GM23338 (cell line): ENCODE measurements at regions not wholly inside any gene's neighbourhood (a gene's known extent, or its start where the extent isn't known, plus 50 kb on each side); places are given as distances from the start of the nearest gene placed in this dataset.

ENCODE experiments used
- ATAC-seq: fragments of 200-7000 bp; cut with Tn5 transposase; 3 replicates; pipeline ENCODE4 v1.9.1; 2020
- DNase-seq: peaks from one replicate; pipeline ENCODE4 v3.0.0-alpha.2; 2015; ENCODE audit warnings: low spot score
- H2AFZ ChIP-seq: fragments of 200-600 bp; sonication (generic); 2 replicates; pipeline ENCODE4 v1.8.0; 2016; ENCODE audit warnings: antibody characterized with exemption, mild to moderate bottlenecking, moderate library complexity
- H3F3A ChIP-seq: fragments of 200-600 bp; sonication (generic); replicated peaks from 2 replicates; pipeline ENCODE4 v1.8.0; 2017; ENCODE audit warnings: antibody characterized with exemption, mixed run types, low read depth
- H3K27ac ChIP-seq: fragments of 200-600 bp; sonication (generic); 2 replicates; pipeline ENCODE4 v1.6.1; 2016; ENCODE audit warnings: low read depth
- H3K27me3 ChIP-seq: fragments of 200-600 bp; sonication (generic); 2 replicates; pipeline ENCODE4 v1.8.0; 2016; ENCODE audit warnings: mild to moderate bottlenecking, mixed run types, moderate library complexity; ENCODE audit not compliant: insufficient read depth
- H3K36me3 ChIP-seq: fragments of 200-600 bp; sonication (generic); 2 replicates; pipeline ENCODE4 v1.8.0; 2016; ENCODE audit warnings: mild to moderate bottlenecking; ENCODE audit not compliant: insufficient read depth
- H3K4me1 ChIP-seq: fragments of 200-600 bp; sonication (generic); 2 replicates; pipeline ENCODE4 v1.8.0; 2016; ENCODE audit warnings: mild to moderate bottlenecking, moderate library complexity; ENCODE audit not compliant: insufficient read depth
- H3K4me2 ChIP-seq: fragments of 200-600 bp; sonication (generic); 2 replicates; pipeline ENCODE4 v1.7.1; 2017; ENCODE audit warnings: mixed run types
- H3K4me3 ChIP-seq: fragments of 200-600 bp; sonication (generic); 2 replicates; pipeline ENCODE4 v1.6.1; 2016; ENCODE audit warnings: mixed run types
- H3K79me2 ChIP-seq: fragments of 200-600 bp; sonication (generic); replicated peaks from 2 replicates; pipeline ENCODE4 v1.8.0; 2017; ENCODE audit warnings: mild to moderate bottlenecking; ENCODE audit not compliant: insufficient read depth
- H3K9me2 ChIP-seq: fragments of 200-600 bp; sonication (generic); 2 replicates; pipeline ENCODE4 v1.8.0; 2017; ENCODE audit not compliant: insufficient read depth
- H4K20me1 ChIP-seq: fragments of 200-600 bp; sonication (generic); replicated peaks from 2 replicates; pipeline ENCODE4 v1.8.0; 2017; ENCODE audit warnings: mild to moderate bottlenecking; ENCODE audit not compliant: insufficient read depth
- H3K27ac Mint-ChIP-seq: 2 replicates; pipeline ENCODE4 v1.8.0; 2020; ENCODE audit warnings: inconsistent platforms, mild to moderate bottlenecking, moderate library complexity, mixed read lengths
- H3K27me3 Mint-ChIP-seq: 3 replicates; pipeline ENCODE4 v1.8.0; 2022; ENCODE audit warnings: low read depth, mild to moderate bottlenecking, moderate library complexity, mixed read lengths, inconsistent platforms; ENCODE audit not compliant: insufficient read depth, poor library complexity
- H3K36me3 Mint-ChIP-seq: 3 replicates; pipeline ENCODE4 v1.8.0; 2021; ENCODE audit warnings: low read depth, mild to moderate bottlenecking, inconsistent platforms, moderate library complexity, mixed read lengths
- H3K4me1 Mint-ChIP-seq: 3 replicates; pipeline ENCODE4 v1.8.0; 2020; ENCODE audit warnings: mild to moderate bottlenecking, inconsistent platforms, mixed read lengths
- H3K4me3 Mint-ChIP-seq: 3 replicates; pipeline ENCODE4 v1.8.0; 2021; ENCODE audit warnings: moderate library complexity, mild to moderate bottlenecking, inconsistent platforms, mixed read lengths
- H3K9me3 Mint-ChIP-seq: 3 replicates; pipeline ENCODE4 v1.8.0; 2020; ENCODE audit warnings: moderate library complexity, mild to moderate bottlenecking, inconsistent platforms, mixed read lengths
- CTCF ChIP-seq, 2 experiments: fragments of 200-600 bp in 1 of 2; sonication (generic) in 1 of 2; conservative IDR thresholded peaks; 2 replicates each; pipeline versions ENCODE4 v1.5.1 to v1.6.1; 2016 to 2017; ENCODE audit warnings: antibody characterized with exemption in 2 of 2, low read depth in 2 of 2, mild to moderate bottlenecking in 2 of 2, moderate library complexity in 1 of 2
- ETS1 ChIP-seq: IDR thresholded peaks from 2 replicates; pipeline ENCODE4 v1.6.1; 2016; ENCODE audit warnings: antibody characterized with exemption
- EZH2phosphoT487 ChIP-seq: fragments of 200-600 bp; sonication (generic); IDR thresholded peaks from one replicate; pipeline ENCODE4 v1.8.1; 2018; ENCODE audit warnings: antibody characterized with exemption; ENCODE audit not compliant: unreplicated experiment
- JUNB ChIP-seq: IDR thresholded peaks from one replicate; pipeline ENCODE4 v1.6.1; 2016; ENCODE audit warnings: antibody characterized with exemption; ENCODE audit not compliant: unreplicated experiment
- POLR2AphosphoS5 ChIP-seq: IDR thresholded peaks from 2 replicates; pipeline ENCODE4 v1.6.1; 2016; ENCODE audit warnings: antibody characterized with exemption, low read depth
- STAT1 ChIP-seq: IDR thresholded peaks from one replicate; pipeline ENCODE4 v1.6.1; 2016; ENCODE audit warnings: antibody characterized with exemption; ENCODE audit not compliant: unreplicated experiment
- ZNF114 ChIP-seq: fragments of 250-450 bp; sonication (Bioruptor Pico); IDR thresholded peaks from 2 replicates; pipeline ENCODE4 v1.5.0; 2020; ENCODE audit warnings: mild to moderate bottlenecking, moderate library complexity
- ZNF462 ChIP-seq: fragments of 250-450 bp; sonication (Bioruptor Pico); IDR thresholded peaks from 2 replicates; pipeline ENCODE4 v1.5.0; 2020; ENCODE audit warnings: mild to moderate bottlenecking, moderate library complexity

- TF ChIP-seq ZNF462 (CRISPR knock-in tag) (no peak), ZNF114 (no peak), JUNB (no peak), EZH2phosphoT487 (no peak), ETS1 (no peak), STAT1 (no peak)
Measured at GRCh38 chr7:25908154-25908949, 243.6 kb upstream of the NFE2L3 start (continued).

GRCh38 chr7:25911738-25912607 lies 240.0 kb upstream of the NFE2L3 start:
- Histone ChIP-seq H3K9me2 (no peaks in the 10 kb centered on the region), H3K4me2 (no peak overlapping the region), H4K20me1 (no peaks in the 10 kb centered on the region), H3K27me3 (no peaks in the 10 kb centered on the region), H2AFZ (peak overlapping the region; percentile 32; the same call in 1 of the 2 replicates), H3K4me3 (no peak overlapping the region), H3F3A (no peaks in the 10 kb centered on the region), H3K4me1 (peaks cover 9% of the 10 kb centered on the region), H3K36me3 (no peaks in the 10 kb centered on the region), H3K79me2 (no peaks in the 10 kb centered on the region), H3K27ac (no peak overlapping the region)
- peaks cover 4% of the 10 kb centered on the region for H3K27me3 Mint-ChIP-seq
- DNase-seq (no peak), ATAC-seq (no peak)
- no peaks in the 10 kb centered on the region for H3K36me3 Mint-ChIP-seq
- H3K4me3 Mint-ChIP-seq: no peak overlapping the region
- no peak overlapping the region for H3K27ac Mint-ChIP-seq
- peaks cover 18% of the 10 kb centered on the region for H3K4me1 Mint-ChIP-seq
- H3K9me3 Mint-ChIP-seq: no peaks in the 10 kb centered on the region
- TF ChIP-seq STAT1 (no peak), CTCF (conservative IDR thresholded peaks at IDR 0.05; ENCODE audit: low read depth in 2 of 2) (no peak), JUNB (no peak), POLR2AphosphoS5 (no peak), ETS1 (no peak)
